HG03064 (cell line): ENCODE measurements at regions not wholly inside any gene's neighbourhood (a gene's known extent, or its start where the extent isn't known, plus 50 kb on each side); places are given as distances from the start of the nearest gene placed in this dataset.
"Not testable (repeated sequence)": the region's sequence is repeated elsewhere in the genome, so short reads cannot be mapped to it uniquely, and the experiment has no call there.

ENCODE experiments used
- ATAC-seq: cut with Tn5 transposase; IDR thresholded peaks from one replicate; pipeline ENCODE4 v1.9.1; 2021; ENCODE audit warnings: low read depth; ENCODE audit not compliant: unreplicated experiment

- ATAC-seq = no peak
Observed at GRCh38 chr4:81319657-81320056, 104.6 kb upstream of the PRKG2 start.

DNA sequence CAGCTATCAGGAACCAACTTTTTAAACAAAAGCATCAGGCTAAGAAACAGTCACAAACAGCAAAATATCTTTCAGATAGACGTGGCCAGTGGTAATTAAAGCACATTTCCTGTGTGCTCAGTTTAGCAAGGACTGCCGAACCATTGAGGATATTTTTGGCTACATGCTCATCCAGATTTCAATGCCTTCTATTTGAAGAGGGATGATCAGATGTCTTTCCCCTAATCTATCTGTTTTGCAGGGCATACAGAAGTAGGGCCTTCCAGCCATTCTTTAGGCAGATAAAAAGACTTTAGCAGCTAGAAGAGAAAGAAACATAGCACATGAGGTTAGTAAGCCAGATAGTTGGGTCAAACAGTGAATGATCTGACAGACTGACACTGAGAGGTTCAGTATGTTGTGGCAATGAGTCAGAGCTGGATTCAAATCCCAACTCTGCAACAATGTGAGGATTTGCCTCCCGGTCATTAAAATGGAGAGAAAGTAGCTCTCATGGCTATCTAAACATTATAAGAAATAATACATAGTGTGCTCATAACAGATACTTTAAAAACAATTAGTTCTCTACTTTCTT, 100.0 kb upstream of the PRKG2 start:
- no peak for ATAC-seq

GRCh38 chr4:81314196-81314896, 99.3 kb upstream of the PRKG2 start:
- ATAC-seq = no peak

DNA sequence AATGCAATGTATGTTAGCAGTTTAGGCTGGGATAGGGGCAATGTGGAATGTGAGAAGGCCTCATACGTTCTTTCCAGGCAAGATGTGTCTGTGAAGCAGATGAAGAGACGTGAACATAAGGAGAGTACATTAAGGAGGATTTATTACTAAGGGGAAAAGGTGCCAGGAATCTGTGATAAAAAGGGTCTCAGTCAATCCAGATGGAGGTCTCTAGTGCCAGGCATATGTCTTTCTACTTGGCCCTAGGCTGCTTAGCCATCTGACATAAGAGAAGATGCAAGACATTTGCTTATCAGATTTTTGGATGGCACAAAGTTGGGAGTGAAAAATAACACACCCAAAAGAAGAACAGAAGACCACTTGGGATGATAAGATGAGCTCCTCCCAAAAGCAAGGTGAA, 93.0 kb upstream of the PRKG2 start:
- no peak for ATAC-seq

DNA sequence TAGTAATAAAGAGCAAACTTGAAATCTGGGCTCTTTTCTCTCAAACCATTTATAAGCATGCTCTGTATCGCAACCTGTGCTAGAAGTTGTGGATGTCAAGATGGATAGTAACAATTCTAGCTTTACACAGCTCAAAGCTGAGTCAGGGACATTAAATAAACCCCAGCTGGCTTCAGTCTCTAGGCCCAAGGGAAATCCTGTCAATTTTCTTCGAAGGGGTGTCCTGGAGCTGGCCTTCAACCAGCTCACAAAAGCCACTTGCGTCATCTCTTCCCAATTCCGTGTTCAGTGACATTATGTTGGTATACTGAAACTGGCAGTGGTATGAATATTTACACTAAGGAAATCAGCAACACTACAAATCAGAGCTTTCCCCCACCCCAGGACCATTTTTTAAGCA, 89.8 kb upstream of the PRKG2 start:
- ATAC-seq = no peak

DNA sequence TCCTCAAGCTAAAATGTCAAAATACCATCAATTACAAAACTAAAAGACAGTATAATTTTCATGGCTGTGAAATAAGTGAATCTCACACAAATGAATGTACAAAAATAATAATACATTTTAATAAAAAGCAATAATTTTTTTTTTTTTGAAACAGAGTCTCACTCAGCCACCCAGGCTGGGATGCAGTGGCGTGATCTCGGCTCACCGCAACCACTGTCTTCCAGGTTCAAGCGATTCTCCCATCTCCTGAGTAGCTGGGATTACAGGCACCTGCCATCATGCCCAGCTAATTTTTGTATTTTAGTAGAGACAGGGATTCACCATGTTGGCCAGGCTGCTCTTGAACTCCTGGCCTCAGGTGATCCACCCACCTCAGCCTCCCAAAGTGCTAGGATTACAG, 85.3 kb upstream of the PRKG2 start:
- ATAC-seq = not testable (repeated sequence)

GRCh38 chr4:81290813-81291212, 75.8 kb upstream of the PRKG2 start:
- no peak for ATAC-seq

DNA sequence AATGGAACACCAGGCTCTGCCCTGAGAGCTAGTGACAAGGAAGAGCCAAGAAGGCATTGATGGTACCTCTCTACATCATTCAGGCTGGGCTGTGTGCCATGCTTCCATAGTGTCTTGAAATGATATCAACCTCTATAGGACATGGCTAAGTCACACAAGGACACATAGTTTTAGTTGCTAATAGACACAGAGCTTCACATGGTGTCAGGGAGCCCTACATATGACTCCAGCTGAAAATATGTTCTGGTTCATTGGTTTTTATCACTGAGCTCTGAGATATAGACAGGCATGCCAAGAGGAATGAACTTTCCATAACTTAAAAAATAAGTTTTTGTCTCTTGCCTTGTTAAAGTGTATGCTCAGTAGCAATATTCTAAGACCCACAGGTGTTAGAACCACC, 72.1 kb upstream of the PRKG2 start:
- ATAC-seq = no peak

GRCh38 chr4:81282131-81282530, 67.1 kb upstream of the PRKG2 start:
- no peak for ATAC-seq

DNA sequence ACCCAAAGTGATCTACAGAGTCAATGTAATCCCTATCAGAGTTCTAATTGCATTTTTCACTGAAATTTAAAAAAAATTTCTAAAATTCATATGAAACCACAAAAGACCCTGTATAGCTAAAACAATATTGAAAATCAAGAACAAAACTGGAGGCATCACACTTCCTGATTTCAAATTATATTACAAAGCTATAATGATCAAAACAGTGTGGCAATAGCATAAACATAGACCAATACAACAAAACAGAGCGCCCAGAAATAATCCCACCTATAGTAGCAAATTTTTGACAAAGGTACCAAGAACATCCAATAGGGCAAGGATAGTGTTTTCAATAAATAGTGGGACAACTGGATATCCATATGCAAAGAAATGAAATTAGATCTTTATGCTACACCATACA, 59.4 kb upstream of the PRKG2 start:
- no peak for ATAC-seq

DNA sequence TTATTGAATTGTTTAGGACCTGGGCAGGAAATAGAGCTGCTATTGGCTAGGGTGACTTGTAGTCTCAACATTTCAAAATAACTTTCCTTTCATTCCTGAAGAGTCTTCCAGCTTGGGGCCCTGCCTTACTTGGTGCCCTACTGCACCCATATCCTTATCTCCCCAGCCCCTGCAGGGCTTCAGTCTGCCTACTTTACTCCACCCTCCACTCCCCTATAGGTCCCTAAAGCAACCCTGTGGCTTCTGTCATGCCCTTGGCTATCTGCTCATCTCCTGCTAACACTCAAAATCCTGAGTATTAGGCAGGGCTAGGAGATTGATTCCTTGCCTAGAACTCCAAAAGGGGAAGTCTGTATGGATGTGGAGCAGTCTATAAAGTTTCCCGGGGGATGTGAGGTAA, 57.6 kb upstream of the PRKG2 start:
- ATAC-seq = no peak
